Immature natural killer cell (primary cell): ENCODE measurements at regions not wholly inside any gene's neighbourhood (a gene's known extent, or its start where the extent isn't known, plus 50 kb on each side); places are given as distances from the start of the nearest gene placed in this dataset.
A peak's percentile ranks its signal among the peaks of the same experiment; 100 is the strongest.
"Not testable (repeated sequence)": the region's sequence is repeated elsewhere in the genome, so short reads cannot be mapped to it uniquely, and the experiment has no call there.

Experiments used
- DNase-seq, 3 donors: peaks; one replicate each; pipeline ENCODE4 v3.0.0; 2022; ENCODE audit warnings: mixed read lengths in 1 of 3
- H3K27ac Mint-ChIP-seq, 6 donors: one replicate each; pipeline ENCODE4 v1.8.0; 2020; ENCODE audit warnings: mixed read lengths in 6 of 6, mild to moderate bottlenecking in 5 of 6, inconsistent platforms in 4 of 6, moderate library complexity in 3 of 6
- H3K27me3 Mint-ChIP-seq, 3 donors: one replicate each; pipeline ENCODE4 v1.8.0; 2020 to 2021; ENCODE audit warnings: low read depth in 3 of 3, mild to moderate bottlenecking in 3 of 3, mixed read lengths in 3 of 3, moderate library complexity in 3 of 3, inconsistent platforms in 1 of 3
- H3K36me3 Mint-ChIP-seq, 3 donors: one replicate each; pipeline ENCODE4 v1.8.0; 2020; ENCODE audit warnings: mixed read lengths in 3 of 3, inconsistent platforms in 2 of 3, mild to moderate bottlenecking in 2 of 3
- H3K4me1 Mint-ChIP-seq, 2 donors: one replicate each; pipeline ENCODE4 v1.8.0; 2020; ENCODE audit warnings: inconsistent platforms in 2 of 2, mild to moderate bottlenecking in 2 of 2, mixed read lengths in 2 of 2, moderate library complexity in 1 of 2
- H3K4me3 Mint-ChIP-seq, 5 donors: one replicate each; pipeline ENCODE4 v1.8.0; 2020; ENCODE audit warnings: mild to moderate bottlenecking in 5 of 5, mixed read lengths in 5 of 5, inconsistent platforms in 3 of 5, moderate library complexity in 3 of 5
- H3K9me3 Mint-ChIP-seq, 6 donors: one replicate each; pipeline ENCODE4 v1.8.0; 2020; ENCODE audit warnings: mild to moderate bottlenecking in 6 of 6, mixed read lengths in 6 of 6, inconsistent platforms in 4 of 6, moderate library complexity in 3 of 6

- no peak overlapping the region for H3K4me3 Mint-ChIP-seq
- DNase-seq = no peak
- no peaks in the 10 kb centered on the region for H3K36me3 Mint-ChIP-seq
These were observed 72.4 kb upstream of the TBL1X start for GRCh38 chrX:9392445-9392844.

GRCh38 chrX:9393571-9393970 is 71.3 kb upstream of the TBL1X start:
- Mint-ChIP-seq H3K27ac (no peak overlapping the region), H3K4me3 (no peak overlapping the region), H3K27me3 (peaks cover 2 to 7% (median 3%) of the 10 kb centered on the region in 3 donors), H3K4me1 (peaks cover 30 to 35% of the 10 kb centered on the region in 2 donors), H3K36me3 (no peaks in the 10 kb centered on the region), H3K9me3 (peaks cover 0 to 3% (median 0%) of the 10 kb centered on the region in 6 donors)
- no peak for DNase-seq

More at GRCh38 chrX:9392445-9392844, 72.4 kb upstream of the TBL1X start:
- Mint-ChIP-seq H3K9me3 (peaks cover 0 to 3% (median 0%) of the 10 kb centered on the region in 6 donors), H3K27me3 (peaks cover 2 to 10% (median 2%) of the 10 kb centered on the region in 3 donors), H3K4me1 (peaks cover 30 to 35% of the 10 kb centered on the region in 2 donors), H3K27ac (no peak overlapping the region)

- Mint-ChIP-seq H3K4me3 (no peak overlapping the region), H3K36me3 (no peaks in the 10 kb centered on the region), H3K27me3 (peaks cover 2 to 7% (median 3%) of the 10 kb centered on the region in 3 donors), H3K4me1 (peaks cover 30 to 37% of the 10 kb centered on the region in 2 donors), H3K27ac (no peak overlapping the region), H3K9me3 (peaks cover 0 to 3% (median 0%) of the 10 kb centered on the region in 6 donors)
- no peak for DNase-seq
These were observed 70.6 kb upstream of the TBL1X start for GRCh38 chrX:9394212-9394611.

- no peak for DNase-seq
- Mint-ChIP-seq H3K27me3 (peaks cover 2 to 3% (median 3%) of the 10 kb centered on the region in 3 donors), H3K27ac (peak overlapping the region in 3 of 6 donors; percentile 9 to 47 (median 46)), H3K4me3 (peak overlapping the region in 1 of 5 donors; percentile 58), H3K9me3 (no peaks in the 10 kb centered on the region), H3K4me1 (peaks cover 18 to 26% of the 10 kb centered on the region in 2 donors), H3K36me3 (no peaks in the 10 kb centered on the region)
These were observed 67.9 kb upstream of the TBL1X start for GRCh38 chrX:9396930-9397329.

- peaks cover 14 to 18% of the 10 kb centered on the region in 2 donors for H3K4me1 Mint-ChIP-seq
- H3K36me3 Mint-ChIP-seq = no peaks in the 10 kb centered on the region
- no peak overlapping the region for H3K4me3 Mint-ChIP-seq
- H3K9me3 Mint-ChIP-seq = no peaks in the 10 kb centered on the region
- no peak for DNase-seq
- H3K27ac Mint-ChIP-seq = no peak overlapping the region
- peaks cover 1 to 2% (median 2%) of the 10 kb centered on the region in 3 donors for H3K27me3 Mint-ChIP-seq
These were observed 63.8 kb upstream of the TBL1X start for GRCh38 chrX:9401051-9401450.

GRCh38 chrX:9403374-9403773 is 61.5 kb upstream of the TBL1X start:
- Mint-ChIP-seq H3K4me3 (no peak overlapping the region), H3K27me3 (peaks cover 0 to 2% (median 1%) of the 10 kb centered on the region in 3 donors), H3K36me3 (no peaks in the 10 kb centered on the region), H3K27ac (no peak overlapping the region), H3K9me3 (no peaks in the 10 kb centered on the region), H3K4me1 (peaks cover 1 to 4% of the 10 kb centered on the region in 2 donors)
- no peak for DNase-seq

GRCh38 chrX:9405635-9406034 is 59.2 kb upstream of the TBL1X start:
- DNase-seq, H3K4me1 Mint-ChIP-seq, H3K9me3 Mint-ChIP-seq, H3K4me3 Mint-ChIP-seq, H3K27ac Mint-ChIP-seq, H3K36me3 Mint-ChIP-seq, H3K27me3 Mint-ChIP-seq: not testable (repeated sequence)

- H3K9me3 Mint-ChIP-seq, DNase-seq, H3K27me3 Mint-ChIP-seq, H3K4me1 Mint-ChIP-seq, H3K4me3 Mint-ChIP-seq, H3K36me3 Mint-ChIP-seq, H3K27ac Mint-ChIP-seq: not testable (repeated sequence)
These were observed 54.0 kb upstream of the TBL1X start for GRCh38 chrX:9410889-9411288.

GRCh38 chrX:9411682-9412081 is 53.2 kb upstream of the TBL1X start:
- H3K9me3 Mint-ChIP-seq, H3K4me3 Mint-ChIP-seq, H3K27ac Mint-ChIP-seq, H3K27me3 Mint-ChIP-seq, H3K36me3 Mint-ChIP-seq, H3K4me1 Mint-ChIP-seq, DNase-seq: not testable (repeated sequence)

- DNase-seq = no peak
- Mint-ChIP-seq H3K9me3 (no peaks in the 10 kb centered on the region), H3K27me3 (no peaks in the 10 kb centered on the region), H3K27ac (no peak overlapping the region), H3K36me3 (no peaks in the 10 kb centered on the region), H3K4me1 (no peaks in the 10 kb centered on the region), H3K4me3 (no peak overlapping the region)
These were observed 50.4 kb upstream of the TBL1X start for GRCh38 chrX:9414416-9414815.
